GM19035 (cell line): ENCODE measurements at regions not wholly inside any gene's neighbourhood (a gene's known extent, or its start where the extent isn't known, plus 50 kb on each side); places are given as distances from the start of the nearest gene placed in this dataset.

Source experiments
- ATAC-seq: cut with Tn5 transposase; IDR thresholded peaks from one replicate; pipeline ENCODE4 v1.9.1; 2021; ENCODE audit not compliant: unreplicated experiment

DNA sequence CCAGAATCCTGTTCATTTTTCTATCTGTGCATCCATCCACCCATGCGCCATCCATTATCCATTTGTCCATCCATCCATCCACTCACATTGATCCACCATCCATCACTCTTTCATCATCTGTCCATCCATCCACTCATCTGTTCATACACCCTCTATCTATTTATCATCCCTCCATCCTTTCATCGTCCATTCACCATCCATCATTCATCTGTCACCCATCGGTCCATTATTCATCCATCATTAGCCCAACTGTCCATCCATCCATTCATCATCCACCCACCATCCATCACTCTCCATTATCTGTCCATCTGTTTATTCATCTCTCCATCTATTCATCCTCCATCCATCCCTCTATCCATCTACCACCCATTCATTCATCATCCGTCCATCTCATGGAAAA, 125.7 kb upstream of the TMPRSS2 start:
- no peak for ATAC-seq

GRCh38 chr21:41632748-41633475, 125.0 kb upstream of the TMPRSS2 start:
- no peak for ATAC-seq

- no peak for ATAC-seq
These were observed 123.9 kb upstream of the TMPRSS2 start for GRCh38 chr21:41631564-41632461.

GRCh38 chr21:41630917-41631316, 123.0 kb upstream of the TMPRSS2 start:
- ATAC-seq, result no peak

DNA sequence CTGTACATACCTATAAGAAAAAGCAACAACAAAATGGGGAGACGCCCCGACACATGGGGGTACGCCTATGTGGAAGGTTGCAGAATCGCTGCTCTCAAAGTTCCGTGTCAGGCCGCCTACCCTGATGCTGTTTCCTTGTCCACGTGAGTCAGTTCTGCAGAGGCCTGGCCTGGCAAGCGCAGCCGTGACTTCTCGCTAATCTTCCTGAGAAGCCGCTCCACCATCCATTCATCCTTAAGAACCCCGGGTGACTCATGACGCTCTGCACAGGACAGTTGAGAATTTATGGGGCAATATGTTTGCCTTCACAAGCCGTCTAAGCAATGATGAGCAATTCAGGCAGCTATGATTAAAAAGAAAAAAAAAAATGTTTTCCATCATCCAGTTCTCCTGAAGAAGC, 122.3 kb upstream of the TMPRSS2 start:
- ATAC-seq, result no peak

GRCh38 chr21:41628256-41628655, 120.3 kb upstream of the TMPRSS2 start:
- ATAC-seq, result no peak

GRCh38 chr21:41627428-41627827, 119.5 kb upstream of the TMPRSS2 start:
- ATAC-seq, result no peak

DNA sequence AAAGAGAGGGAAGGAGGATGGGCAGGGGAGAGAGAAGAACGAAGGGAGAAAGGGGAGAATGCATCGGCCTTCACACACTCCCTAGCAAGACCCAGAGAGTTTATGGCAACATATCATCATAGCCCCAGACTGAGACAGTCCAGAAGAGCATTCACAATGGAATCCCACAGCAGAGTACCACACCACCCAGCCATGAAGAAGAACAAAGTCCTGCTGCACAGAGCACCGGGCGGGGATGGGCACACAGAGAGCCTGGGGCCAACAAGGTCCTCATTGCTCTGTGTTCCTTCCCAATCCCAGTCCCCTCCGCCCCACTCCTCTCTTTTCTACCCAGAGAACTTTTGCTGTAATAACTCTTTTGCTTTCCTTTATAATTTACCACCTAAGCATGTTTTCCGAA, 118.1 kb upstream of the TMPRSS2 start:
- ATAC-seq, result no peak

DNA sequence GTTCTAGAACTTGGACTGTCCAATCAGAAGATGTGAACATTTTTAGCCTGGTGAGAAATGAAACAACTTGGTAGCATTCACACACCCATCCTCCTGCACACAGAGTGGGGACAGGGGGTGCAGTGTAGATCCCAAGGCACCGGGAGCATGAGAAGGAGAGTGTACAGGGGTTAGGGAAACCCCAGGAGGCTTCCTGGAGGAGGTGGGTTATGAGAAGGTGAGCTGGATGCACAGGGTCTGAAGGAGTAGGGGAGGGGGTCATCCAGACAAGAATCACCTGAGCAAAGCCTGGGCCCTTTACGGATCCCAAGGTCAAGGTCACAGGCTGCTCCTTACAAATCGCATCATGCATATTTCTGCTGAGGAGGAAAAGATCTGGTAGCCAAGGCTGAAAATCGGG, 117.5 kb upstream of the TMPRSS2 start:
- ATAC-seq, result no peak

DNA sequence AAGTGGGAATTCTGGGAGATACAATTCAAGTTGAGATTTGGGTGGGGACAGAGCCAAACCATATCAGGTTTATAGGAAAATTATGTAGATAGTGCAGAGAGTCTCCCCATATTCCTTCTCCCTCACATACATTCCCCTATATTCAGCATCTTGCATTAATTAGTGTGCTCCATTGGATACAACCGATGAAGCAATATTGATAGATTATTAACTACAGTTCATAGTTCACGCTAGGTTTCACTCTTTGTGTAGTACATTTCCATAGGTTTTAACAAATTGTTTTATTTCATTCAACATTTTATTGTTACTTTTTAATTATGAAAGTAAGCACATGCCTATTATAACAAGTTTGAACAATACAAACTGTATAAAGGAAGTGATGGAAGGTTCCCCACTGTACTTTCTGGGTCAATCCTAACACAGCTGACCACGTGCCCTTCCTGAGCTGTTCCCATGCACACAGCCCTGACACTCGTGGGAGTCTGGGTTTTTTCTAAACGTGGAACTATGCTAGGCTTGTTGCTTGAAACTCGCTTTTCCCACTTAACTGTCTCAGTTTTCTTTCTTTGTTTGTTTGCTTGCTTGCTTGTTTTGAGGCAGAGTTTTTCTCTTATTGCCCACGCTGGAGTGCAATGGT, 116.8 kb upstream of the TMPRSS2 start:
- ATAC-seq, result no peak

GRCh38 chr21:41623945-41624344, 116.0 kb upstream of the TMPRSS2 start:
- ATAC-seq, result no peak

GRCh38 chr21:41622831-41623548, 115.0 kb upstream of the TMPRSS2 start:
- no peak for ATAC-seq

GRCh38 chr21:41622201-41622600, 114.2 kb upstream of the TMPRSS2 start:
- ATAC-seq, result no peak

- ATAC-seq, result no peak
These were observed 113.6 kb upstream of the TMPRSS2 start for GRCh38 chr21:41621513-41621912.

DNA sequence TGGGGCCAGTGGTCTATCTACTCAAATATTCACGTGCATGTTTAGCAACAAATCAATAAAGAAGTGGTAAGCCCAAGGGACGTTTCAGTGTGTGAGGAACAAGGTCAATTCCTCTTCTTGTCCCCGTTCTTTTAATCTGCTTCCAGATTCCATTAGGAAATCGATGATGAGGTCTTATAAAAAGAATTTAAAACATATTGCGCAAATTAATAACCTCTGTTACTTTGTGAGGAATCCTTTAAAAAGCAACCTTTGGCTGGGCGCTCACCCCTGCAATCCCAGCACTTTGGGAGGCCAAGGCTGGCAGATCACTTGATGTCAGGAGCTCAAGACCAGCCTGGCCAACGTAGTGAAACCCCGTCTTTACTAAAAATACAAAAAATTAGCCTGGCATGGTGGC, 113.0 kb upstream of the TMPRSS2 start:
- ATAC-seq, result no peak

GRCh38 chr21:41620541-41620940, 112.6 kb upstream of the TMPRSS2 start:
- ATAC-seq, result no peak

GRCh38 chr21:41616031-41616591, 108.2 kb upstream of the TMPRSS2 start:
- ATAC-seq, result no peak

DNA sequence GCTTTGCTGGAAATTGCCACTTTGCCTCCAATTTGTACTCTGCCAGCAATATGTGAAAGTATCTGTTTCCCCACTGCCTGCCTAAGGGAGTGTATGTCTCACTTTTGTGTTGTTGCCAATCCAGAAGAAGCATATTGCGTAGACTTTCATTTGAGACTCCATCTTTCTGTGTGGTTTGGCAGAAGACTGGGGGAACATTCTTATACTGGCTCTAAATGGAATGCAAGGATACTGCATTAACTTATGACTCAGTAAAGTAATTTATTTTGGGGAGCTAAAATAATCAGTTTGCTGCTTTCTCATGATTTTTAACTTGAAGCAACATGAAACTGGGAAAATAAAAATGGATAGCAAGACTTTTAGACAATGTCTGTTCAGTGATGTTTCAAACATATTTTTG, 107.7 kb upstream of the TMPRSS2 start:
- ATAC-seq, result no peak

- ATAC-seq, result no peak
These were observed 106.6 kb upstream of the TMPRSS2 start for GRCh38 chr21:41614511-41614910.

DNA sequence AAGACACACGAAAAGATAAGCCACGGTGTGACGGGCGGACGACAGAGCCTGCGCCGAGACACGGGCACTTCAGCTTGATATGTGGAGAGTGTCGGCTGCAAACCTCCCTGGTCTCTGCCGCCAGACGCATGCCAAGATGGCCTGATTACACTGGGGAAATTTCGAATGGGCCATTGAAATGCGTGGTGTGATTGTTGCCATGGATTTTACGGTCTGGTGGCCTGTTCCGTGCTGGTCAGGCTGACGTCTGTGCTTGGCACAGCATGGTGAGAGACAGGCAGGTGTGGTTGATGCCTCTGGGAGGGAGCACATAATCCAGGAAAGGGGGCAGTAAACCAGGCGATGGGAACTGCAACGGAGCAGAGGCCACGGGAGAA, 105.6 kb upstream of the TMPRSS2 start:
- no peak for ATAC-seq
